ENCODE measurements at regions not wholly inside any gene's neighbourhood (a gene's known extent, or its start where the extent isn't known, plus 50 kb on each side); places are given as distances from the start of the nearest gene placed in this dataset.

GRCh38 chr11:116046127-116046526, 541.9 kb upstream of the CADM1 start:
- TF ChIP-seq ZC3H11A (IDR thresholded peaks at IDR 0.05), result no peak
- no peak for TF ChIP-seq NR3C1 (IDR thresholded peaks at IDR 0.05)
- no peak for TF ChIP-seq CTCF (IDR thresholded peaks at IDR 0.05)
- TF ChIP-seq SMC3 (IDR thresholded peaks at IDR 0.05), result no peak
- no peak for TF ChIP-seq USF2 (IDR thresholded peaks at IDR 0.05)
- TF ChIP-seq MAZ (IDR thresholded peaks at IDR 0.05; ENCODE audit: borderline replicate concordance, low read depth, low read length), result no peak
- no peak for TF ChIP-seq ELK1 (IDR thresholded peaks at IDR 0.05; ENCODE audit: low read depth, low read length)
- no peak for TF ChIP-seq POLR2A (IDR thresholded peaks at IDR 0.05; ENCODE audit: low read length)
- TF ChIP-seq JUNB (IDR thresholded peaks at IDR 0.05), result no peak
